ENCODE measurements at regions not wholly inside any gene's neighbourhood (a gene's known extent, or its start where the extent isn't known, plus 50 kb on each side); places are given as distances from the start of the nearest gene placed in this dataset.

DNA sequence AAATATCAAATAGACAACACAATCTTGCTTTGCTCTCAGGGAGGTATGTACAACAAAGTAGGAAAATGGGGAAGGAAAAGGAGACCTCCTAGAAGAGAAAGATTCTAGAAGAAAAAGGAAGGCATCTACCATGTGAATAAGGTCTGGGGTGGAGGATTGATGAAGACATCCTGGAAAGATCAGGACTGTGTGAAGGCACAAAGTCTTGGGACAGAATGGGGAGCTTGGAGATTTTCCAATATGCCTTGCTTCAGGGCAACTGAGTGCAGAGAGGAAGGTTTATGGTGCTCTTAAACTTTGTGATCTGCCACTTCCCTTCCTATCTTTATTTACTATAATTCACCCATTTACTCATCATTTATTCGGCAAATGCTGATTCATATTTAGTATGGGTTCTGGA, 352.0 kb downstream of the PLPP3 start:
- in situ Hi-C loops (cut with MboI; ENCODE audit: low pct_unique_long_range_greater_than_20kb, low sequenced_read_pairs, unreplicated experiment) = no loop called here
- DNase-seq (ENCODE audit: low spot score) = no peak
- TF ChIP-seq CTCF (IDR thresholded peaks at IDR 0.05; ENCODE audit: extremely low read depth, insufficient read depth, missing control alignments) = no peak

DNA sequence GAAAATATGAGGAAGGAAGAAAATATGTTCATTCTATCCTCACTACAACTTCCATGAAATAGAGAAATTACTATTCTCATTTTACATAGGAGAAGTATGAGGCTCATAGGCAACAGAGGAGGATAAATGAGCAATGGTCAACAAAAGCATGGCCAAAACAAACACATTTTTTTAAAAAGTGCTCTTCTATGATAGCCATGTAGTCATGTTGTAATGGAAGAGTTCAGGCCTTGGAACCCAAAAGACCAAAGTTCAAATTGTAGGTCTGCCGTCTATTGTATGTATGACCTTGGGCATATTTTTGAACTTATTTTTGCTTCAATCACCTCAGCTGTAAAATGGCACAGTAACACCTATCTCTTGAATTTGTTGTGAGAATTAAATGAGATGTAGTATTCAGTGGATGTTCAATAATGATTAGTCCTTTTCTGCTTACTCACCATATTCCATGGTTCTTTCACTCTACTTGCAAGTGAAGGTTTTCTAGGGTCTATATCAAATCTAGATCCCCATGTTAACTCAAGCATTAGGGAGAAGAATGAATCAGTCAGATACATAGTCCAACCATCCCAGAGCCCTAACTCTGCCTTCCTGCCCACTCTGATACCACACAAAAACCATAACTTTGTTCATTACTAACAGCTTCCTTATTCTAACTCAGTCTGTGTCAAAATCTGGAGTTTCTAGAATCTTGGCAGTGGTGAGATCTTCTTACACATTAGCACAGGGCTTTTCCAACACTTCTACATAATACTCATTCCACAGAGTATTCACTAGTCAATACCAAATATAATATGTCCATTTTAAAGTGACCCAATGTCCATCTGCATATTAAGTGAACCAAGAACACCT, 353.2 kb downstream of the PLPP3 start:
- no peak for DNase-seq (ENCODE audit: low spot score)
- in situ Hi-C loops (cut with MboI; ENCODE audit: low pct_unique_long_range_greater_than_20kb, low sequenced_read_pairs, unreplicated experiment) = no loop called here
- no peak for TF ChIP-seq CTCF (IDR thresholded peaks at IDR 0.05; ENCODE audit: extremely low read depth, insufficient read depth, missing control alignments)

- no peak for DNase-seq (ENCODE audit: low spot score)
- in situ Hi-C loops (cut with MboI; ENCODE audit: low pct_unique_long_range_greater_than_20kb, low sequenced_read_pairs, unreplicated experiment) = no loop called here
- no peak for TF ChIP-seq CTCF (IDR thresholded peaks at IDR 0.05; ENCODE audit: extremely low read depth, insufficient read depth, missing control alignments)
Measured at GRCh38 chr1:56223968-56224367, 355.4 kb downstream of the PLPP3 start.

DNA sequence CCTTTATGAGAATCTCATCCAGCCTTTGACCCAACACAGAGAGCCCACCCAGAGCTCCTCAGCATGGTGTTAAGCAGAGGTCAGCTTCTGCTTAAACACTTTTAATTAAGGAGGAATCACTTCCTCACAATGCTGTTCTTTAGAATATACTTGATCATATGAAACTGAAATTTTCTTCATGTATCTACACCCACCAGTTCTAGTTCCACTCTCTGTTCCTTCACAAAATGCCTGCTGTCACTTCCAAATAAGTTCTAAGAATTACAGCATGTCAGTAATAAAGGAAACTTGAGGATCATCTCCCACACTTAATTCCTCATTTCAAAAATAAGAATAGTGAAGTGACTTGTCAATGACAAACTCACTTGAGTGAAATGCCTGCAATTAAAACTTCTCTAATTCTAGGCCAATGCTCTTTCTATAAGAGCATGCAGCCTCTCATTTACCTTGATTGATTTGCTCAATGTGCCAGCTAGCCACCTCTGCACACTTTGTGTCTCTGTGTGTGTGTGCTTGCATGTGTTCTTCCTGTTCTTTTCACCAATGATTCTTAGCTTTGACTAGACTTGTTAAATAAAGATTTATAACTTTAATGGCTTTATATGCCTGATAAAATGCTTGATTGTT, 356.3 kb downstream of the PLPP3 start:
- in situ Hi-C loops (cut with MboI; ENCODE audit: low pct_unique_long_range_greater_than_20kb, low sequenced_read_pairs, unreplicated experiment) = no loop called here
- TF ChIP-seq CTCF (IDR thresholded peaks at IDR 0.05; ENCODE audit: extremely low read depth, insufficient read depth, missing control alignments) = no peak
- DNase-seq (ENCODE audit: low spot score) = no peak

- in situ Hi-C loops (cut with MboI; ENCODE audit: low pct_unique_long_range_greater_than_20kb, low sequenced_read_pairs, unreplicated experiment) = no loop called here
- TF ChIP-seq CTCF (IDR thresholded peaks at IDR 0.05; ENCODE audit: extremely low read depth, insufficient read depth, missing control alignments) = no peak
- DNase-seq (ENCODE audit: low spot score) = no peak
Measured at GRCh38 chr1:56220021-56220420, 359.3 kb downstream of the PLPP3 start.

GRCh38 chr1:56218023-56218422, 361.3 kb downstream of the PLPP3 start:
- in situ Hi-C loops (cut with MboI; ENCODE audit: low pct_unique_long_range_greater_than_20kb, low sequenced_read_pairs, unreplicated experiment) = no loop called here
- DNase-seq (ENCODE audit: low spot score) = no peak
- no peak for TF ChIP-seq CTCF (IDR thresholded peaks at IDR 0.05; ENCODE audit: extremely low read depth, insufficient read depth, missing control alignments)
